ENCODE measurements at regions not wholly inside any gene's neighbourhood (a gene's known extent, or its start where the extent isn't known, plus 50 kb on each side); places are given as distances from the start of the nearest gene placed in this dataset.
"Not testable (repeated sequence)": the region's sequence is repeated elsewhere in the genome, so short reads cannot be mapped to it uniquely, and the experiment has no call there.

- no peak for DNase-seq
These were observed 221.5 kb upstream of the CAND1 start for GRCh38 chr12:67047634-67048033.

GRCh38 chr12:67048371-67048770 lies 220.8 kb upstream of the CAND1 start:
- DNase-seq, result no peak

GRCh38 chr12:67049199-67049598 lies 220.0 kb upstream of the CAND1 start:
- DNase-seq, result not testable (repeated sequence)

- DNase-seq, result no peak
These were observed 216.2 kb upstream of the CAND1 start for GRCh38 chr12:67052981-67053380.

GRCh38 chr12:67056329-67056728 lies 212.8 kb upstream of the CAND1 start:
- DNase-seq, result no peak

GRCh38 chr12:67057072-67057471 lies 212.1 kb upstream of the CAND1 start:
- no peak for DNase-seq

GRCh38 chr12:67062193-67062592 lies 207.0 kb upstream of the CAND1 start:
- no peak for DNase-seq

- DNase-seq, result no peak
These were observed 201.5 kb upstream of the CAND1 start for GRCh38 chr12:67067453-67068203.

- no peak for DNase-seq
These were observed 200.9 kb upstream of the CAND1 start for GRCh38 chr12:67068204-67068731.

- no peak for DNase-seq
These were observed 200.3 kb upstream of the CAND1 start for GRCh38 chr12:67068761-67069450.

- no peak for DNase-seq
These were observed 199.5 kb upstream of the CAND1 start for GRCh38 chr12:67069451-67070306.

GRCh38 chr12:67070307-67070600 lies 198.9 kb upstream of the CAND1 start:
- no peak for DNase-seq

- no peak for DNase-seq
These were observed 198.6 kb upstream of the CAND1 start for GRCh38 chr12:67070604-67071003.

GRCh38 chr12:67072281-67072680 lies 196.9 kb upstream of the CAND1 start:
- DNase-seq, result not testable (repeated sequence)

- no peak for DNase-seq
These were observed 195.8 kb upstream of the CAND1 start for GRCh38 chr12:67073336-67073735.

GRCh38 chr12:67074072-67074471 lies 195.1 kb upstream of the CAND1 start:
- DNase-seq, result no peak

GRCh38 chr12:67077617-67078016 lies 191.5 kb upstream of the CAND1 start:
- no peak for DNase-seq

- DNase-seq, result no peak
These were observed 190.2 kb upstream of the CAND1 start for GRCh38 chr12:67078957-67079356.

- peak; percentile 66 for DNase-seq
These were observed 188.5 kb upstream of the CAND1 start for GRCh38 chr12:67080637-67081036.

GRCh38 chr12:67082221-67082620 lies 186.9 kb upstream of the CAND1 start:
- DNase-seq, result no peak

GRCh38 chr12:67085699-67086098 lies 183.5 kb upstream of the CAND1 start:
- DNase-seq, result no peak

GRCh38 chr12:67086116-67086515 lies 183.0 kb upstream of the CAND1 start:
- DNase-seq, result no peak

GRCh38 chr12:67088401-67089118 lies 180.6 kb upstream of the CAND1 start:
- no peak for DNase-seq
